Neural crest cell (in vitro differentiated cells): ENCODE measurements at regions not wholly inside any gene's neighbourhood (a gene's known extent, or its start where the extent isn't known, plus 50 kb on each side); places are given as distances from the start of the nearest gene placed in this dataset.

ENCODE experiments used
- DNase-seq: peaks from one replicate; pipeline ENCODE4 v3.0.0; 2021; ENCODE audit warnings: low read depth, mixed read lengths, low spot score
- H3K27ac Mint-ChIP-seq: one replicate; pipeline ENCODE4 v1.8.0; 2021; ENCODE audit warnings: mild to moderate bottlenecking, mixed read lengths; ENCODE audit not compliant: unreplicated experiment
- H3K27me3 Mint-ChIP-seq: 2 replicates; pipeline ENCODE4 v1.8.0; 2021; ENCODE audit warnings: low read depth, mild to moderate bottlenecking, mixed read lengths
- H3K36me3 Mint-ChIP-seq: 2 replicates; pipeline ENCODE4 v1.8.0; 2021; ENCODE audit warnings: low read depth, mild to moderate bottlenecking, mixed read lengths
- H3K4me1 Mint-ChIP-seq: 2 replicates; pipeline ENCODE4 v1.8.0; 2021; ENCODE audit warnings: mixed read lengths
- H3K4me3 Mint-ChIP-seq: one replicate; pipeline ENCODE4 v1.8.0; 2021; ENCODE audit warnings: mild to moderate bottlenecking, mixed read lengths
- H3K9me3 Mint-ChIP-seq: 2 replicates; pipeline ENCODE4 v1.8.0; 2021; ENCODE audit warnings: mixed read lengths
- CTCF ChIP-seq: fragments of 200-600 bp; sonication (generic); conservative IDR thresholded peaks from 2 replicates; pipeline ENCODE4 v1.5.0; 2021; ENCODE audit warnings: antibody characterized with exemption, mild to moderate bottlenecking

GRCh38 chr7:35380739-35381224 lies 126.9 kb upstream of the TBX20 start:
- no peaks in the 10 kb centered on the region for H3K36me3 Mint-ChIP-seq
- H3K27me3 Mint-ChIP-seq: peaks cover 10% of the 10 kb centered on the region
- TF ChIP-seq CTCF: no peak
- no peak overlapping the region for H3K27ac Mint-ChIP-seq
- H3K4me1 Mint-ChIP-seq: no peaks in the 10 kb centered on the region
- no peak overlapping the region for H3K4me3 Mint-ChIP-seq
- H3K9me3 Mint-ChIP-seq: no peaks in the 10 kb centered on the region
- no peak for DNase-seq

- no peaks in the 10 kb centered on the region for H3K36me3 Mint-ChIP-seq
- H3K27ac Mint-ChIP-seq: no peak overlapping the region
- no peak for DNase-seq
- H3K4me1 Mint-ChIP-seq: no peaks in the 10 kb centered on the region
- no peak overlapping the region for H3K4me3 Mint-ChIP-seq
- TF ChIP-seq CTCF: no peak
- H3K27me3 Mint-ChIP-seq: peaks cover 10% of the 10 kb centered on the region
- H3K9me3 Mint-ChIP-seq: no peaks in the 10 kb centered on the region
These were observed 125.6 kb upstream of the TBX20 start for GRCh38 chr7:35379481-35379880.

- Mint-ChIP-seq H3K4me1 (no peaks in the 10 kb centered on the region), H3K4me3 (no peak overlapping the region), H3K27ac (no peak overlapping the region), H3K9me3 (peaks cover 3% of the 10 kb centered on the region), H3K27me3 (peaks cover 3% of the 10 kb centered on the region), H3K36me3 (no peaks in the 10 kb centered on the region)
- TF ChIP-seq CTCF: no peak
- no peak for DNase-seq
These were observed 121.6 kb upstream of the TBX20 start for GRCh38 chr7:35375516-35375915.

GRCh38 chr7:35374858-35375257 lies 121.0 kb upstream of the TBX20 start:
- no peak for TF ChIP-seq CTCF
- H3K9me3 Mint-ChIP-seq: peaks cover 3% of the 10 kb centered on the region
- no peaks in the 10 kb centered on the region for H3K4me1 Mint-ChIP-seq
- no peaks in the 10 kb centered on the region for H3K36me3 Mint-ChIP-seq
- DNase-seq: no peak
- H3K27ac Mint-ChIP-seq: no peak overlapping the region
- no peak overlapping the region for H3K4me3 Mint-ChIP-seq
- H3K27me3 Mint-ChIP-seq: peaks cover 3% of the 10 kb centered on the region

GRCh38 chr7:35371221-35371620 lies 117.3 kb upstream of the TBX20 start:
- no peak for TF ChIP-seq CTCF
- Mint-ChIP-seq H3K27me3 (no peaks in the 10 kb centered on the region), H3K36me3 (no peaks in the 10 kb centered on the region), H3K4me3 (no peak overlapping the region), H3K9me3 (peaks cover 3% of the 10 kb centered on the region), H3K27ac (no peak overlapping the region), H3K4me1 (peaks cover 4% of the 10 kb centered on the region)
- DNase-seq: no peak

- Mint-ChIP-seq H3K4me3 (no peak overlapping the region), H3K9me3 (peaks cover 3% of the 10 kb centered on the region), H3K4me1 (peaks cover 4% of the 10 kb centered on the region), H3K36me3 (no peaks in the 10 kb centered on the region), H3K27me3 (no peaks in the 10 kb centered on the region), H3K27ac (no peak overlapping the region)
- no peak for TF ChIP-seq CTCF
- no peak for DNase-seq
These were observed 116.8 kb upstream of the TBX20 start for GRCh38 chr7:35370687-35371086.
